KG1 (cell line): ENCODE measurements at regions not wholly inside any gene's neighbourhood (a gene's known extent, or its start where the extent isn't known, plus 50 kb on each side); places are given as distances from the start of the nearest gene placed in this dataset.

Experiments used
- DNase-seq: peaks from one replicate; lab custom pipeline; 2025; lab: John Stamatoyannopoulos, UW

DNA sequence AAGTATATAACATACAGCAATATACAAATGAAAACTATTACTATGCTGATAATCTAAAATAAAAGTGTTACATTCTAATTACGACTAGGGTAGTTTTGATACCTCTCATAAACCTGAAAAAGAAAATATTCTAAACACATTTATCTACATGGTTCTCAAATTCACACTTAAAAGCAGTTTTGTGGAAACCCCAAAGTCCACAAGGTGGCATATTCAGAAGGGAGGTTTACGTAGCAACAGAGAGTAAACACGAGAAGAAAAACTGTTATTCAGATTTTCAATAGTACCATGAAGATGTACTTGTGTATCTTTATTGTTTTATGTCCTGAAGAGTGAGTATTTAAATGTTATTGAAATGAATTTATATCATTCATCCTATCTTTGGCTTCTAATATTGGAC, 275.9 kb upstream of the KLHL1 start:
- no peak for DNase-seq

DNA sequence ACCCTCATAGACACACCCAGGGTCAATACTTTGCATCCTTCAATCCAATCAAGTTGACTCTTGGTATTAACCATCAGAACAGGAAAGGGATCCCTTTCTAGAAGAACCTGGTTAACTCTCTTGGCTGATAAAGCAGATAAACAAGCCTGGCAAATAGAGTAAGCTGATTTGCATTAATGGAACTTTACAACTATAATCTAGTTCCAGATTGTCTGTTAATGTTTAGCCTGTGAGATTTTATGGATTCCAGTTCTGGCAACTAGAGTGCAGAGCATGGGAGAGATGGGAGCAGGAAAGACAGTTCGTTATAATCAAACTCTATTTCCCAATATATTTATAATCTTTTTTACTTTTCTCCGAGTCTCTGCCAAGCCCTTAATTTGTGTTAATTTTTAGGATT, 272.6 kb upstream of the KLHL1 start:
- no peak for DNase-seq

DNA sequence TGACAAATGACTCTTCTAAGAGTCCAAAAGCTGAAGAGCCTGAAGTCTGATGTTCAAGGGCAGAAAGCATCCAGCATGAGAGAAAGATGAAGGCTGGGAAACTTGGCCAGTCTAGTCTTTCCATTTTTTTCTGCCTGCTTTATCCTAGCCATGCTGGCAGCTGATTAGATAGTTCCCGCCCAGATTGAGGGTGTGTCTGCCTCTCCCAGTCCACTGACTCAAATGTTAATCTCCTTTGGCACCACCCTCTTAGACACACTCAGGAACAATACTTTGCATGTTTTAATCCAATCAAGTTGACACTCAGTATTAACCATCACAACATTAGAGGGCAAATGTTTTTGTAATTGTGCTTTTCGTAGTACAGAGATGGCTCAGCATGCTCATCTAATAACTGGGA, 267.5 kb upstream of the KLHL1 start:
- no peak for DNase-seq

DNA sequence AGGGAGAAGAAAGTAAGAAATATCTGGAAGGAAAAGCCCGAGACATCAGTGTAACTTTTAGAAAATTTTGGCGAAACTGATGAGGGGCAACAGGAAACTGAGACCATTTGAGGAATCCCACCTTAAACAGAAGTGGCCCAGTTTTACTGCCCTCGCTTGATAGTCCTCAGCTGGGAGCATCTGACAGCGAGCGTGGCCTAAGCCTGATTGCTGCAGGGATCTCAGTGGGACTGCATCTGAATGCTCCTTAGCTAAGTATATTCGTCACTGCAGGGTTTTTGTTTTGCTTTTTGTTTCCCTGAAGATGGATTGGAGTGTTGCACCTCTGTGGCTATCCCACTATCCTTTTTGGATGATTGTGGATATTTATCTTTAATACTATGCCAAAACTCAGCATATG, 262.7 kb upstream of the KLHL1 start:
- DNase-seq = no peak

DNA sequence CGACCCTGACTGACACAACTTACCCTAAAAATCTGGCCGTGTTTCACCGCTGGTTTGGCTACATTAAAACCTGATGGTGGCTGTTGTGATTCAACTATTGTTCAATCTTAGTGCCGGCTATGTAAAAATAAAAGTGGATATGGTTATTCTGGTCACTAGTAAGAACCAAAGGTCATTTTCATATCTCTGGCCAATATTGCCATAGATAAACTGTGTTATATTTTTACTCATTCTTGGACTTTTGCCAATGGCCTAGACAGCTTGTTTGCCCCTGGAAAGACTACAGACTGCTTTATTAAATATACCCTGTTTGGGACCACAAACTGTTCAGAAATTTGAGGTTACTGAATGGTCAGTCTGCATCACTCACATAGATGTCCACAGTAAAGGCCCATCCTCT, 258.5 kb upstream of the KLHL1 start:
- no peak for DNase-seq

DNA sequence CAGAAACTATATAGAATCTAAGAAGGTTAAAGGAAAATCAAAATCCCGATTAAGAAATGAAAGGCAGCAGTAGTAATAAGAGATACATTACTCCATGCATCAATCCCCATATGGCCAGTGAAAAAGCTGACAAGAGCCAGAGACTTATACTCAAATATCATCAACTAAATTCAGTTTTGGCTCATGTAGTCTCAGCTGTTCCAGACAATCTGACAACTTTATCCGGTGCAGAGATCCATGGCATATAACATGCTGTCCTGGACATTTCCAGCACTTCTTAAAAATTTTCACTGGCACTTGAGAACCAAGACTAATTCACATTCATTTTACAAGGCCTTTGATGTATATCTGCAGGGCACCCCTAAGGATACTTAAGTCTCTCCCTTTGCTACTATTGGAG, 255.7 kb upstream of the KLHL1 start:
- DNase-seq = no peak

DNA sequence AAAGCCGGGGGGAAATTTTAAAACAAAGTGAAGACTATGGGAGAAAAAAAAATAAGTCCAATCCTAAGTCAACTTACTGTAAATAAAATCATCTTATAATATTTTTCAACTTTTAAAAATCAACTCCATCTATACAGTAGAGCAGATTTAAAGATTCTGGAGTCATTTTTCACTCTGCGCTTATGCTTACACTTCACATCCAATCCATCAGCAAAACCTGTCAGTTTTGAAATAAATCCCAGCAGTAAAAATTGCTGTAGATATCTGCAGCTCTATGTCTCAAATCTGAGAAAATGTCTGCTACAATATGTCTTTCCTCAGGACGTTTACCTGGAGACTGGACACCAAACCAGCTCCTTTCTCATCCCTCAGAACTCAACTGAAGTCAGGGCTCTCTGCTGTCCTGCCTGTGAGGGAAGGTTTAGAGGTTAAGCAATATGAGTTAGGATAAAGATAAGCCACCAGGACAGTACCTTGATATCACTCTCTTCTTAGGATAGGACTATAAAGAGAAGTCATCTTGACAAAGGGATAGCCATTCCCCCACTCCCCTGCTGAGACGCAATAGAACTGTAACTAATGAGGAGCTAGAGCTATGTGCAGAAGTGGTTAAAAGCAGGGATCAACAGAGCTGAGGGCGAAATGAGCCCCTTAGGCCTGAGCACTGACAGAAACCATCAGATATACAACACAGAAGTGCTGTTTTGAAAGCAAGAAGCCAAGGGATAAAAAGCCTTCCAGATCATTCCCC, 254.7 kb upstream of the KLHL1 start:
- no peak for DNase-seq

DNA sequence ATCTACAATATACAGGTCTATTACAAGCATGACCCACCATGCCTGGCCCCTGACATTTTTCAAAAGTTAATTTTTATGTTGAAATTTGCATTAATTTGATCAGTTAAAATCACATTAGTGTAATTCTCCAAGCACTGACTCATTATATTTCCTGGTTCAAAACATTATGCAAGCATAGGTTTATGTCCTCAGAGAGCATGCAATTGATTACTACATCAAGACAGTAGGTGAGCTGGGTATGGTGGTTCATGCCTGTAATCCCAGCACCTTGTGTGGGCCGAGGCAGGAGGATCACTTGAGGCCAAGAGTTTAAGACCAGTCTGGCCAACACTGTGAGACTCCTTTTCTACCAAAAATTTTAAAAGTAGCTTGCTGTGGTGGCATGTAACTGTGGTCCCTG, 248.8 kb upstream of the KLHL1 start:
- DNase-seq = no peak

DNA sequence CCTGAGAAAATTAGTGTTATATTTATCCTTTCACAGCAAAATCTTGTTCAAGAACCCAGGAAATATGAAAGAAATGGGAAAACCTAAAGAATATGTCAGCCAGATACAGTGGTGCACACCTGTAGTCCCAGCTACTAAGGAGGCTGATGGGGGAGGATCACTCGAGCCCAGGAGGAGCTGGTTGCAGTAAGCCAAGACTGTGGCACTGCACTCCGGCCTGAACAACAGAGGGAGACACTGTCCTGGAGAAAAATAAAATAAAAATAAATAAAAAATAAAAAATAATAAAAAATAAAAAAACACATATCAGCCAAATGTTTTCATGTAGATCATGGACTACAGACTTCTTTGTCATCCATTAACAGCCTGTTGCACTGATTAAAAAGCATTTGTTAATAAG, 244.8 kb upstream of the KLHL1 start:
- no peak for DNase-seq

DNA sequence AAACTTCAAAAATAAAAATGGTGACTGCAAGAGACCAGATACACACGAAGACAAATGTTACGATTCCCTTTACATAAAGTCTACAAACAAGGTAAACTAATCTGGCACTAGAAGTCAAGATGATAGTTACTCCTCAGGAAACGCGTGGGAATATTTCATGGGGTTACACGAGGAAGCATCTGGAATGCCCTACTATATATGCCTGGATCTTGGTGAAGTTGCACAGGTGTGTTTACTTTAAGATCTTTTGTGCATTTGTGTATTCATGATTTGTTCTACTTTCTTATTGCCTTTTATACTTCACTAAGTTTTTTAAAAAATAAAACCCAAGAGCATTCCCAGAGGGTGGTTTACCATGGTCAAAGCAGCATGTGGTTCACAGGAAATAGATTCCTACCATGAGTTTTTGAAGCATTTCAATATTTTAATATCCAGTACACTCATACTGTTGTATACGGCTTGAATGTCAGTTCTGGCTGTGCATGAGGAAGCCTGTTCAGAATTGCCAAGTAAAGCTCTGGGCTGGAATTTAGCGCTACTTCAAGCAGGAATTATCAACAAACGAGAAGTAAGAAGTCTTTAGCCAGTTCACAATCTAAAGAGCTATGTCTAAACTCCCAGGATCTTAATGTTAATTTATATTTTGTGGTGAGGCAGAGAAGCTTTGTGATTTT, 239.8 kb upstream of the KLHL1 start:
- DNase-seq = no peak

DNA sequence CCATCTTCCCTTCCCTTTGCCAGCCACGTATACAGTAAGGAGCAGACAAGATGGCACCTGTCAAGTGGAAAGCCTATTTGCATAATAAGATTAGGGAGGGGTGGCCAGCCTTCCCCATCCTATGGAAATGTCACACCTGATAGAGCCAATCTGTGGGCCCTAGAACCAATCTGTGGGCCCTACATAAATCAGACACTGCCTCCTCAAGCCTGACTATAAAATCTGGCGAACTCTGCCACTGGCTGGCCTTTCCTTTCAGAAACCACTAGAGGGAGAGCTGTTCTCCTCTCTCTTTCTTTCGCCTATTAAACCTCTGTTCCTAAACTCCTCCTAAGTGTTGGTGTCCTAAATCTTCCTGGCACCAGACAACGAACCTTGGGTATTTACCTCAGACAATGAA, 231.5 kb upstream of the KLHL1 start:
- DNase-seq = no peak

DNA sequence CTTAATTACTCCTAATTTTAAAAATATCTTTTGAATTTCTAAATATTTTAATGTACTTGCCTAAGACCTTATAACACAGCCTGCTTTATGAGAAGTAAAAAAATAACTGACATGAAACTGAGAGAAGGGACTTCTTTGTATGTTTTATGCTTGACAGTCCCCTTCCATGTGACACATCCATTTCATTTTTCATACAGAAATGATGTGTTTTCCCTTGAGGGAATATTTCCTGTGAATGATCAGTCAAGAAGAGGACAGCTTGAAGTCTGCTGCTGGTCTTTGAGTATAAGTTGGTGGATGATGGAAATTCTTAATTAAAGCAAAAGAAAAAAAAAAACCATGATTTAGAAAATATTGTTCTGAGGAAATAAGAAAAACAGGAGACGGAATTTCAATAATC, 230.4 kb upstream of the KLHL1 start:
- no peak for DNase-seq

DNA sequence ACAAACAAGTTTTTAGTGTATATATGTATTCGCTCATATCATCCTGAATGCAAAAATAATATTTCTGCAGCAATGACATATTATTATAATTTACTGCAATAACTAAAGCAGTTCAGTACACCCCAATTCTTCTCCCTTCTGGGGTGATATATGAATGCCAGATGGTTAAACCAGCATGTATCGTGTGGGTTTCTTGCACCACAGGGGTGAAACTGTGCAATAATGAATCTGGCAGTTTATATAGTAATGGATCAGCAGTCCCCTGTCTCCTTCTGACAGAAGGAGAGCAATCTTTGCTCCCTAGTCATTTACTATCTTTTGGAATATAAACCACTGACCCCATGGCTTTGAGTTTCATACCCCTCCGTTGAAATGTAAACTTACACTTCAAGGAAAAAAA, 228.6 kb upstream of the KLHL1 start:
- DNase-seq = no peak

DNA sequence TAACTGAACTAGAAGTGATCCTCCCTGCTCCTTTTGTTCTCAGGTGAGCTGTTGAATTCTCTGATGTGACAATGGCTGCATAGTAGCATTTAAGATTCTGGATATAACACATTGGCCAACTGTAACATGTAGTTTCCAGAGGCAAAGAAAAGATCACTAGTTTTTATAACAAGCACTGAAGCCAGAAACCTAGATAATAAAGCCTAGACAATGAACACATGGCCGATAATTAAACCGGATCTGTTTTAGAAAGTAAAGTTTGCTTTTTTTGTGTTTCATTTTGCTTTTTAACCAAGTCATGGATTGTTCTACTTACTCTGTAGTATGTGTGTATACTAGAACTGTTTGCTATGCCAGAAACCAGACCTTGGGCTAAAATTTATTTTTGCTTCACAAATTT, 225.5 kb upstream of the KLHL1 start:
- no peak for DNase-seq

DNA sequence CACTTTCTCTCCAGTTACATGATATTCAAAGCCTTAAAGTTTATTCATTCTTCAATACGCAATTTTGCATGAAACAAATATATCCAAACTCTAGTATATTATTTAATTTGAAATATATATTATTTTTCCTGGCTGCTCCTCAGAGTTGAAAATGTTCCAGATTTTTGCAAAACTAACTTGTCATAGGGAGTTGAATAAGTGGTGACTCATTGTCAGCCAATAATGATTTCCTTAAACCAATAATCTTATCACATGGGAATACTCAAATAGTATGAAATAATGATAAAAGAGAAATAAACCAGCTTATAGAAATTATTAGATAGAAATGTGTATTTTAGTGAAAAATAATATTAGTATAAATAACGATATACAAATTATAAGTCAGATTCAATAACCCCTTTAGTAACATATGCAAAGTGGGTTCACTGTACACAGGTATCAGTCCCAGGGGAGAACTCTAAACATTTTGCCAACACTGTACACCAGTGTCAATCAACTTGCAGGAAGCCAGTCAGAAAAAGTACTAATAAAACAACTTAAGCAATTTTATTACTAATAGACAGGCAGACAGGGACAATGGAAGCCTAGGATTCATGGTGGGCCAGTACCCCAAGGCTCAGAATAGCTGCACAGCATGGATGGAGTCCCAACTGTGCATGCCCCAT, 222.6 kb upstream of the KLHL1 start:
- DNase-seq = no peak

DNA sequence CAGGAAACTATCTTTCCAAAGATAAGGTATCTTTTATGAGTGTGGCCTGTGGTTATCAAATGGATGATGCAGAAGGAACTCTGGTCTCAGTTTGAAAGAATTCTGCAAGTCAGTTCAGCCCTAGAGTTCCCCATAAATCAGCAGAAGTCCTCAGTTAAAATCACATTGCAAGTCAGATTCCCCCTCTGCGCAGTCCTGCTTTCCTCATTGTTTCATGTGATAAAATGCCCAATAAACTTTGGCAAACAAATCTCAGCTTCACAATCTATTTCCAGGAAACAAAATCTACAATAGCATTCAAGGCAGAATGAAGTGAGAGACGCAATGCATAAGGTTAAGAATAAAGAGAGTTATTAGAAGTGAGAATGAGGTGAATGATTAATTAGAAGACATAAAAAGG, 216.3 kb upstream of the KLHL1 start:
- no peak for DNase-seq

DNA sequence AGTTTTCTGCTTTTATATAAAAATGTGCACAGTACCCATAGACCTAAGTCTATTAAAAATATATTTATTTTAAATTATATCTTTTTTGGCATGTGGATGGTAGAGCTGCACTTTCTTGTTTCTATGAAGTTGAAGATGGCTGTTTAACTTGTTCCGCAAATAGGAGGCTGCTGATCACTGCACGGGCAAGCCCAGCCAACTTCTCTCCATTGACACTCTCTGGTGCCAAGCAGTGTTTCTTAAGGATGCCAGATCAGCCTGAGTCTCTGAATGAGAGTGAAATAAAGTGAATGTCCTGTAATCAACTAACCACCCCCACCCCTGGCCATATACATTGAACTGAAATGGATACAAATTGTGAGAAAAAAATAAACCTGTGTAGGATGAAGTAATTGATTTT, 202.9 kb upstream of the KLHL1 start:
- DNase-seq = no peak

DNA sequence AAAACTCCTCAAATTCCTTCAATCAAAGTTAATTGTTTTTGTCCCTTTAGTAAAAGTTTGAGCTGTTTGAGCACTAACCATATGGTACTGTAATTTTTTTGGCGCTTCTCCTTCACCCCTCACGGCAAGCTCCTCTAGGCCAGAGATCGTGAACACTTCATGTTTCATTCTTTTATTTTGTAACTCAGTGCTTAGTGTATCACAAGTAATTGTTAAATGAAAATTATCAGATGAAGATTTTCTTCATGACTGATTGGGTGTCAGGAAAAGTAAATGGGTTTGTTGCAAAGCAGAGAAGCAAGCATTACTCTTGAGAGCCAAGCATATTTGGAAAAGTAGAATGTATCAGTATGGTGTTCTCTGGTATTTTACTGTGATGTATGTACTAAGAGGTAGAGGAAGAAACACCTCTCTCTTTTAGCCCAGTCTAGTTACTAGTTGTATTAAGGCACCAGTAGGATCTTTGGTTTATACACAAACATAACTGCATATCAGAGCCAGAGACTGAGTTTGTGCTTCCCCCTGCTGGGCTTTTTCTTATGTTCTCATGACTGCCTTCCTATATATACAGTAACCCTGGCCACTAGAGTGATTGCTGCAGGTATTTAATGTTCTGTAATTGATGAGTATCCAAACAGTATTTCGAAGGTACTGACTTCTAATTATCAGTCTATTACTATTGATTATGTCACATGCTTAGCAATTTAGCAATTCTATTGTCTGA, 202.3 kb upstream of the KLHL1 start:
- peak; percentile 23 for DNase-seq

DNA sequence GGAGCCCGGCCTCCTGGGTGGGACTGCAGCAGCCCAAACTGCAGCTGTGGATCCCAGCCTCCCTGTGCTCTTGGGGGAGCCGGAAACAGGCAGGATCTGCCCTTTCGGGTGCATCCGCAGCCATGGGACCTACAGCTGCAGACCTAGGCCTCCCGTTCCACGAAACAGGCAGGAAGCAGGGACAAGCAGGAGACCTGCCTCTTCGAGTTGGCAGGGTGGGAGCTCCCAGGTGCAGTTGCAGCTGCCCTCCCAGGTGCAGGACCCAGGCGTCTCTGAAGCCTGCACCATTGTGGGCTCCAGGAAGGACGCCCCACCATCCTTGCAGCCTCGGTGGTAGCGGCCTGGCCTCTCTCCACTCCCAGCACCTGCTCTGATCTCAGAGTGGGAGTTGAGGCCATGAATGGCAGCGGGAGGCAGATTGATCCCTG, 189.0 kb upstream of the KLHL1 start:
- no peak for DNase-seq

DNA sequence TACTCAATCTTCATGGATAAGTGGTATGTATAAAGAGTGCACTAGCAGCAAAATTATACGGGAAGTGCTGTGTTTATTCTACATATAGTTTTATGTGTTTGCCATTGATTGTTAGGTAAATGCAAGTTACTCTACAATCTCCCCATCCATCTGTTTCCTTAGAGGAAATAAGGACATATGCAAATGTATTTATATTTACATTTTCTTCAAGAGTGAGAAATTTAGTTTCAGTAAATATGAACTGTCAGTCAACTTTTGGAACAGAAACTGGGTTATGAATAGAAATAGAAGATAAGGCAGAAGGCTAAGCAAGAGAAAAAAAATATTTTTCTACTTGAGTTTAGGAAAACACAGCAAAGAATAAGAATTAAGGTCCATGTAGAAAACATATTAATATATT, 176.1 kb upstream of the KLHL1 start:
- no peak for DNase-seq

DNA sequence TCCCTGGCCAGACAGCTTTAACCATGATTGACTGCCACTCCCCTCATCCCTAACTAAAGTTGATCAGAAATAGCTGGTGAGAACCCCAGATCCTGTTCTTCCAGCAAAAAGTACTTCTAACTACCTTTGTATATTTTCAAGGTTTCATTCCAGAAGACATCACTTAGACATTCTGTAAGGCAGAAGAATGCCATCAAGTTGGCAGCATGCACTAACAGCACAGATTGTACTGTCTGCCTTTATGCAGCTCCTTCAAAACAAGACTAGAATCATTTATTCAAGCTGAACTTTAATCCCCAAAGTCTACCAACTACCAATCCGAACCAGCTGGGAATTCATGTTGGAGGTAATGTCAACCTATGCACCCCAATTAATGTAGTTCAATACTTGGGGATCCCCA, 167.6 kb upstream of the KLHL1 start:
- no peak for DNase-seq

DNA sequence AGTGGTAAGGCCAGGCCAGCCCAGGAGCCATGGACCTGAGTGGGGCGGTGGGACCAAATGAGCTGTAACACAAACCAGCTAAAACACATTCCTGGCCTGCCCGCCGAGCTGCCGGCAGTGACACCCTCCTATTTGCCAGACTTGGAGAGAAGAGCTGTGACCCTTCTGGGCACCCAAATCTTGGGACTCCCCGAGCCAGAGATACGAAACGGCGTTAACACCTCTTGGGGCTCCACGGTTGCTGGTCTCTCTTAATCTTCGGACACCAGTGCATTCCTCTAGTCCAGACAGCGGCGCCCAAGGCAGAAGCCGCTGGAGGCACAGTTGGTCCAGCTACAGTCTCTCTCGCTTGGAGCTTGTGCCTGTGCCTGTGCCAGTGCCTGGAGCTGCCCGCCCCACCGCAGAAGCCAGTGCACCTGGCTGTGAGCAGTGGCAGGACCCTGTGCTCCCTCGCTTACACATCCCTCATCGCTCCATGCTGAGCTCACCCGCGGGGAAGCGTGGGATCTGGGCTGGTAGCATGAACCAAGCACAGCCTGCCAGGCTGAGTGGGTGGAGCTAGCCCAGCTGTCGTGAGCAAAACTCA, 147.2 kb upstream of the KLHL1 start:
- no peak for DNase-seq
